H1 (cell line): ENCODE measurements at regions not wholly inside any gene's neighbourhood (a gene's known extent, or its start where the extent isn't known, plus 50 kb on each side); places are given as distances from the start of the nearest gene placed in this dataset.

Source experiments
- FOSL1 ChIP-seq: IDR thresholded peaks from 2 replicates; pipeline ENCODE4 v1.6.1; 2011; ENCODE audit warnings: mild to moderate bottlenecking, low read depth, low read length, moderate library complexity; ENCODE audit not compliant: insufficient read depth
- GABPA ChIP-seq: IDR thresholded peaks from 2 replicates; pipeline ENCODE4 v1.6.1; 2011; ENCODE audit warnings: mild to moderate bottlenecking, low read length, moderate library complexity, borderline replicate concordance; ENCODE audit not compliant: insufficient read depth
- SP2 ChIP-seq: IDR thresholded peaks from 2 replicates; pipeline ENCODE4 v1.6.1; 2012; ENCODE audit warnings: mild to moderate bottlenecking, low read length, inconsistent platforms

DNA sequence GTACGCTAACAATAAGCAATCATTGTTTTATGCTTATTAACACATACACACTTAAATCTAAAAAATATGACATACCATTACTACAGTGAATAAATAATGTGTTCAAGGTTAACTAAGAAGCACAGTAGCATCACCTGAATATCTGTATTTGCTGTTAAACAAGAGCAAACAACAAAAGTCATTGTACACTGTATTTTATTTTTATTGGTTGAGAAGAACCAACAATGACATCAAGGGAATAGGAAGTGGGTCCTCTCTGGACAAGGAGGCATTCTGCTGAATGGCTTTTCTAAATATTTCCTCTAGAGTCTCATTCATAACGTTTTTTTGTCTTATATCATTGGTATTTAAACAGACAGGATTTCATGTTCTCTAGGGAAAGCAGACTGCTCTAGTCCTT lies 460.4 kb downstream of the CDH9 start (continued):
- TF ChIP-seq GABPA, result no peak
- TF ChIP-seq FOSL1, result no peak
- no peak for TF ChIP-seq SP2
